Effector memory CD4-positive, alpha-beta T cell (primary cell): ENCODE measurements at regions not wholly inside any gene's neighbourhood (a gene's known extent, or its start where the extent isn't known, plus 50 kb on each side); places are given as distances from the start of the nearest gene placed in this dataset.
"Not testable (repeated sequence)": the region's sequence is repeated elsewhere in the genome, so short reads cannot be mapped to it uniquely, and the experiment has no call there.

Experiments used
- DNase-seq, 3 donors: peaks; one replicate each; pipeline ENCODE4 v3.0.0-alpha.2; 2020
- H3K27ac ChIP-seq: 2 replicates; pipeline ENCODE4 v1.7.0; 2013; ENCODE audit warnings: mild to moderate bottlenecking, low read length, moderate library complexity; ENCODE audit not compliant: insufficient read depth, poor library complexity, severe bottlenecking
- H3K27me3 ChIP-seq: replicated peaks from 2 replicates; pipeline ENCODE4 v1.7.0; 2013; ENCODE audit warnings: mild to moderate bottlenecking, low read length; ENCODE audit not compliant: insufficient read depth, control insufficient read depth, poor library complexity, severe bottlenecking
- H3K36me3 ChIP-seq: 2 replicates; pipeline ENCODE4 v1.7.0; 2013; ENCODE audit warnings: mild to moderate bottlenecking, low read length, moderate library complexity; ENCODE audit not compliant: control insufficient read depth, insufficient read depth
- H3K4me1 ChIP-seq: 2 replicates; pipeline ENCODE4 v1.7.0; 2013; ENCODE audit warnings: low read length, mild to moderate bottlenecking; ENCODE audit not compliant: control insufficient read depth, insufficient read depth, poor library complexity, severe bottlenecking
- H3K4me3 ChIP-seq: 2 replicates; pipeline ENCODE4 v1.7.0; 2013; ENCODE audit warnings: low read length, low read depth, mild to moderate bottlenecking; ENCODE audit not compliant: insufficient read depth, poor library complexity, severe bottlenecking
- H3K9me3 ChIP-seq: 2 replicates; pipeline ENCODE4 v1.7.0; 2013; ENCODE audit warnings: mild to moderate bottlenecking, low read length, moderate library complexity; ENCODE audit not compliant: control insufficient read depth

GRCh38 chr4:138634915-138635314 is 380.7 kb upstream of the NOCT start:
- no peak overlapping the region for H3K27ac ChIP-seq

DNA sequence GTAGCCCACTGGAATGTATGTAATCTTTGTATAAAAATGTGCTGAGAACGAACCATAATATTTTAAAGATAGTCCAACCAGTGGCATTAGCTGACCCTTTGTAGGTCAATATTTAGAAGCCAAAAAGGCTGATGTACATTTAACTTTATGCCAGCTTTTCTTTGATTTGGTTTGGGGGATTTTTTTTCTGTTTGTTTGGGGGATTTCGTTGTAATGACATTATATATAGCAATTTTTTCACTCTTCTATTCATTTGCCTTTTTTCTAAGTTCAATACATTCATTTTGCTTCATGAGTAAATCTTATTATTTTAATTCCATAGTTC is 382.0 kb upstream of the NOCT start:
- no peak for DNase-seq
- no peaks in the 10 kb centered on the region for H3K4me1 ChIP-seq
- H3K4me3 ChIP-seq = no peak overlapping the region
- no peaks in the 10 kb centered on the region for H3K27me3 ChIP-seq
- no peak overlapping the region for H3K27ac ChIP-seq
- H3K9me3 ChIP-seq = no peaks in the 10 kb centered on the region
- no peaks in the 10 kb centered on the region for H3K36me3 ChIP-seq

More at GRCh38 chr4:138634915-138635314, 380.7 kb upstream of the NOCT start:
- no peaks in the 10 kb centered on the region for H3K9me3 ChIP-seq
- H3K4me3 ChIP-seq = no peak overlapping the region
- H3K4me1 ChIP-seq = no peaks in the 10 kb centered on the region
- no peaks in the 10 kb centered on the region for H3K36me3 ChIP-seq
- no peak for DNase-seq
- no peaks in the 10 kb centered on the region for H3K27me3 ChIP-seq

DNA sequence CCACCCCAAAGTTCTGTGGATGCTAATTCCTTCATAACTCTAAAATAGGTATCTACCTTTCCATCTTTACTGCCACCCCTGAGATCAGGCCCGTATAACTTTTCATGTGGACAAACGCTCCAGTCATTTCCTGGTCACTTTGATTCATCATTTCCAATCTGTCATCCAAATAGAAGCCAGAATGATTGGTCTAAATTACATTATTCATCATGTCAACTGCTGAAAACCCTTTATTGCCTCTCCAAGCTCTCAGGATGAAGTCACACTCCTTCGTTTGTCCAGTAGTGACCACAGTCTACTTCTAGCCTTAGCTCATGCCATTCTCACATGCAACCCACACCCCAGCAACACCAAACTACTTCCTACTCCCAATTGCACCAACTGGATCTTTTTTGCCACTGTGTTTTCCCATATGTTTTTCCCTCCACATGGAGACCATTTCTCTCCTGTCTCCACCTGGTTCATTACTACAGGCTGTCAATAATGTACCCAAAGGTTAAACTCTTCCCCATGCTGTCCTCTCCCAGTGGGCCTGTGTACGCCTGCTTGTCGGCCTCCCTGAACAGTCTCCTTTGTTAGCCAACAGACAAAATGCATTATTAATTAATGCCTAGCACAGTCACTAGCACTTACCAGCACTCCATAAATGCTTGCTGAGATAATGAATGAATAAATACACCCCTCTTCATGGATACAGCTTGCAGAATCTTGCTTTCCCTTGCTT is 382.6 kb upstream of the NOCT start:
- DNase-seq = no peak
- no peak overlapping the region for H3K4me3 ChIP-seq
- H3K9me3 ChIP-seq = no peaks in the 10 kb centered on the region
- H3K27me3 ChIP-seq = no peaks in the 10 kb centered on the region
- no peaks in the 10 kb centered on the region for H3K36me3 ChIP-seq
- H3K27ac ChIP-seq = no peak overlapping the region
- no peaks in the 10 kb centered on the region for H3K4me1 ChIP-seq

GRCh38 chr4:138630666-138631065 is 384.9 kb upstream of the NOCT start:
- Histone ChIP-seq H3K36me3 (no peaks in the 10 kb centered on the region), H3K27ac (no peak overlapping the region), H3K9me3 (no peaks in the 10 kb centered on the region), H3K4me3 (no peak overlapping the region), H3K4me1 (no peaks in the 10 kb centered on the region), H3K27me3 (no peaks in the 10 kb centered on the region)
- no peak for DNase-seq

DNA sequence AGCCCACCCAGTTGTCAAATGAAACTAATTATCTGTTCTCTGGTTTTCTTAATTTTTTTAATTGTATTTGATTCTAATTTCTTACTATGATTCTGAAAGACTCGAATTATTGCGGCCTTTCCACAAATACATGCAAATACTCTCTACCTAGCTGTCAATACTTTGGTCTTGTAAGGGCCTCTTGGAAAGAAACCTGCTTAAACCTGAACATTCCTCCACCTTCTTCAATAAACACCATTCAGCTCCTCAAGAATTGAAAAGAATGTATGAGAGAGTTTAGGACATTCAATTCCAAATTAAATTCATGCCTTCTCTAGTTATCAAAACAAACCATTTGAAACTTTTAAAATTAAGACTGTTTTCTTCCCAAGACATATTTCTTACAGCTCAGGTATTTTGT is 385.9 kb upstream of the NOCT start:
- Histone ChIP-seq H3K27me3 (no peaks in the 10 kb centered on the region), H3K4me3 (no peak overlapping the region), H3K36me3 (no peaks in the 10 kb centered on the region), H3K9me3 (no peaks in the 10 kb centered on the region), H3K4me1 (no peaks in the 10 kb centered on the region), H3K27ac (no peak overlapping the region)
- no peak for DNase-seq

DNA sequence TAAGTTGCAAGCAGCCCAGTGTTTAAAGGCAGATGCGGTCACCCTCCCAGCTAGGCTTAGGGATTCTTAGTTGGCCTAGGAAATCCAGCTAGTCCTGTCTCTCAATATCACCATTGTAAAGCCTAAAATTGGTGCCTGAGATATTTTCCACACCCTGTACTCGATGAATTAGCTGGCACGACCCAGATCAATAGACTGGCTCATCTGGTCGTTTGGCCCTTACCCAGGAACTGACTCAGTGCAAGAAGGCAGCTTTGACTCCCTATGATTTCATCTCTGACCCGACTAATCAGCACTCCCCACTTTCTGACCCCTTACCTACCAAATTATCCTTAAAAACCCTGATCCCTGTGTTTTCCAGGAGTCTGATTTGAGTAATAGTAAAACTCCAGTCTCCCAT is 384.9 kb upstream of the SLC7A11 start:
- Histone ChIP-seq H3K4me1 (no peaks in the 10 kb centered on the region), H3K4me3 (no peak overlapping the region)
- DNase-seq = no peak

DNA sequence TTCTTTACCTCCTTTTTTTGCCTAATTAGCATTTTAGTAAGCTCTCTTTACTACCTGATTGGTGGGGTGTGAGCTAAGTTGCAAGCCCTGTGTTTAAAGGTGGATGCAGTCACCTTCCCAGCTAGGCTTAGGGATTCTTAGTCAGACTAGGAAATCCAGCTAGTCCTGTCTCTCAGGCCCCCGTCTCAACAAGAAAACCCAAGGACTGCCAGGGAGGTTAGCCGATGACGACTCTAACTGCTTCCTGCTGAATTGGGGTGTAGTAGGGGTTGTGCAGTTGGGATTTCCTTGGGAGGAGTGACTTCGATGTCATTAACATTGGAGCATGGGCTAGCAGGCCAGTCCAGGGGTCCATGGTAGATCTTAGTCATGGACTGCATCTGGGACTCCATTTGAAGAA is 380.2 kb upstream of the SLC7A11 start:
- H3K36me3 ChIP-seq, H3K4me1 ChIP-seq, DNase-seq, H3K9me3 ChIP-seq, H3K27ac ChIP-seq, H3K4me3 ChIP-seq, H3K27me3 ChIP-seq: not testable (repeated sequence)

More for the DNA sequence above, 384.9 kb upstream of the SLC7A11 start:
- Histone ChIP-seq H3K9me3 (no peaks in the 10 kb centered on the region), H3K36me3 (no peaks in the 10 kb centered on the region), H3K27ac (no peak overlapping the region), H3K27me3 (no peaks in the 10 kb centered on the region)

GRCh38 chr4:138616775-138617174 is 374.6 kb upstream of the SLC7A11 start:
- no peak overlapping the region for H3K27ac ChIP-seq
- DNase-seq = no peak

DNA sequence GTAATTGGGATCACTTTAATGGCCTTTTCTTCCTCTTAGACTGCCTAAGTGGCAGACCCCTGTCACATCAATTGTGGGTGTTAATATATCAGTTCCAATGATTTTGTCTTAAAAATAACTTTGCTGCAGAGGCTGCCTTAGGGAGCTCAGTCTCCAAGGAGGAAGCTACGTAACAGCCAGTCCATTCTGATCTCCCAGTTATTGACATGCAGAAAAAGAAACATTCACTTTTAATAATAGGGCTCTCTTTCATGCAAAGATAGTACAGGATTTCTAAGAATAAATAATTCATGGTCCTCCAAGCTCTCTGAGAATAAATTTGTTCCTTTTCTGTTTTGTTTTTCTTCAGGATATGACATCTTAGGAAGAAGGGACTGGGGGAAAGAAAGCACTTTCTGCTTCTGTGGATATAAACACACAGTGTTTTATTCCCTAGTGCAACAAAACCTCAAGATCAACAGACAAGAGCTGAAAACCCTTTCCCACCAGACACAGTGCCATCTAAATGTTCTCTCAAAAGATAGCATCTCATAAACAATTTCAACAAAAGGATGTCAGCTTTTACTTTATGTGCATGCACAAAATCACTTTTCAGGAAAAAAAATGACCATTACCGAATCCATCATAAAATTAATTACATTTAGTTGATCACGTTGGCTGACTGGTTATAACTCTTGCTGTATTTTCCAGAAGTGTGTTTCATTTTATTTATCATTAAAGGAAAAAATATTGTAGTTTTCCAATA is 372.4 kb upstream of the SLC7A11 start:
- H3K4me3 ChIP-seq = no peak overlapping the region
- no peak overlapping the region for H3K27ac ChIP-seq
- H3K27me3 ChIP-seq = no peaks in the 10 kb centered on the region
- H3K9me3 ChIP-seq = no peaks in the 10 kb centered on the region
- no peaks in the 10 kb centered on the region for H3K4me1 ChIP-seq
- H3K36me3 ChIP-seq = no peaks in the 10 kb centered on the region
- DNase-seq = no peak

More at GRCh38 chr4:138616775-138617174, 374.6 kb upstream of the SLC7A11 start:
- H3K4me3 ChIP-seq = no peak overlapping the region
- H3K4me1 ChIP-seq = no peaks in the 10 kb centered on the region
- H3K27me3 ChIP-seq = no peaks in the 10 kb centered on the region
- H3K9me3 ChIP-seq = no peaks in the 10 kb centered on the region
- H3K36me3 ChIP-seq = no peaks in the 10 kb centered on the region

DNA sequence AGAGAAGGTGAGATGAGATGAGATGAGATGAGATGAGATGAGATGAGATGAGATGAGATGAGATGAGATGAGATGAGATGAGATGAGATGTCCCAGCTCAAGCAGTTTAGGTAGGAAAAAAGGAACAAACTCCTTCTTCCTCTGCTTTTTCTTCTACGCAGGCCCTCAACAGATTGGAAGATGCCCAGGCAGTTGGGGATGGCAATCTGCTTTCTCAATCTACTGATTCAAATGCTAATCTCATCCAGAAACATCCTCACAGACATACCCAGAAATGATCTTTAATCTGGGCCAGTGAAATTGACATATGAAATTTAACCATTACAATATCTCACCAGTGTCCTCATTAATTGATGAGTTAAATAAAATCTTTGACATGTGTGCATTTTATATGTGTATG is 370.3 kb upstream of the SLC7A11 start:
- Histone ChIP-seq H3K9me3 (no peaks in the 10 kb centered on the region), H3K4me3 (no peak overlapping the region), H3K36me3 (no peaks in the 10 kb centered on the region), H3K27me3 (no peaks in the 10 kb centered on the region), H3K27ac (no peak overlapping the region), H3K4me1 (no peaks in the 10 kb centered on the region)
- no peak for DNase-seq
